ENCODE measurements at regions not wholly inside any gene's neighbourhood (a gene's known extent, or its start where the extent isn't known, plus 50 kb on each side); places are given as distances from the start of the nearest gene placed in this dataset.

DNA sequence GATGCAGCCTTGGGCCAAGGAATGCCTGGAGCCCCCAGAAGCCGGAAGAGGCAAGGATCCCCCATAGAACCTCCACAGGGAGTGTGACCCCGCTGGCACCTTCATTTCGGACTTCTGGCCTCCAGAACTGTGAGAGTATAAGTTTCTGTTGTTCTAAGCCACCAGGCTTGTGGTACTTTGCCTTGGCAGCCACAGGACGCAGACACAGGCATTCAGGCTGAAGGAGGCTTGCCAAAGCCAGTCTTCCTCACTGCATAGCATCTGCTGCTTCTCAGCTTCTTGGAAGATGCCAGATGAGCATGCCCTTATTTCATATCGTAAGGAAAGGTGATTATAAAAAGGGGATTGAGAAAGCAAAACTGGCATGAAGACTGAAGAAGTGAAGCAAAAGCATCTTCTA is 61.1 kb upstream of the TAS2R1 start:
- DNase-seq (ENCODE audit: unreplicated experiment): no peak
- Mint-ChIP-seq H3K36me3 (ENCODE audit: insufficient read depth, unreplicated experiment) (no peaks in the 10 kb centered on the region), H3K9me3 (ENCODE audit: unreplicated experiment) (peaks cover 2% of the 10 kb centered on the region), H3K27ac (ENCODE audit: low read depth, unreplicated experiment) (no peak overlapping the region), H3K4me1 (ENCODE audit: insufficient read depth, unreplicated experiment) (no peaks in the 10 kb centered on the region), H3K27me3 (ENCODE audit: insufficient read depth, unreplicated experiment) (no peaks in the 10 kb centered on the region), H3K4me3 (ENCODE audit: unreplicated experiment) (no peak overlapping the region)
- ChIA-PET CTCF (no interaction called here), POLR2A (no interaction called here)
- TF ChIP-seq, protein P1, sequence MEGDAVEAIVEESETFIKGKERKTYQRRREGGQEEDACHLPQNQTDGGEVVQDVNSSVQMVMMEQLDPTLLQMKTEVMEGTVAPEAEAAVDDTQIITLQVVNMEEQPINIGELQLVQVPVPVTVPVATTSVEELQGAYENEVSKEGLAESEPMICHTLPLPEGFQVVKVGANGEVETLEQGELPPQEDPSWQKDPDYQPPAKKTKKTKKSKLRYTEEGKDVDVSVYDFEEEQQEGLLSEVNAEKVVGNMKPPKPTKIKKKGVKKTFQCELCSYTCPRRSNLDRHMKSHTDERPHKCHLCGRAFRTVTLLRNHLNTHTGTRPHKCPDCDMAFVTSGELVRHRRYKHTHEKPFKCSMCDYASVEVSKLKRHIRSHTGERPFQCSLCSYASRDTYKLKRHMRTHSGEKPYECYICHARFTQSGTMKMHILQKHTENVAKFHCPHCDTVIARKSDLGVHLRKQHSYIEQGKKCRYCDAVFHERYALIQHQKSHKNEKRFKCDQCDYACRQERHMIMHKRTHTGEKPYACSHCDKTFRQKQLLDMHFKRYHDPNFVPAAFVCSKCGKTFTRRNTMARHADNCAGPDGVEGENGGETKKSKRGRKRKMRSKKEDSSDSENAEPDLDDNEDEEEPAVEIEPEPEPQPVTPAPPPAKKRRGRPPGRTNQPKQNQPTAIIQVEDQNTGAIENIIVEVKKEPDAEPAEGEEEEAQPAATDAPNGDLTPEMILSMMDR (IDR thresholded peaks at IDR 0.05; ENCODE audit: unreplicated experiment): no peak
- BruUV-seq (replicated peaks): no TSS peak
- intact Hi-C loops (cut with micrococcal nuclease): no loop called here

DNA sequence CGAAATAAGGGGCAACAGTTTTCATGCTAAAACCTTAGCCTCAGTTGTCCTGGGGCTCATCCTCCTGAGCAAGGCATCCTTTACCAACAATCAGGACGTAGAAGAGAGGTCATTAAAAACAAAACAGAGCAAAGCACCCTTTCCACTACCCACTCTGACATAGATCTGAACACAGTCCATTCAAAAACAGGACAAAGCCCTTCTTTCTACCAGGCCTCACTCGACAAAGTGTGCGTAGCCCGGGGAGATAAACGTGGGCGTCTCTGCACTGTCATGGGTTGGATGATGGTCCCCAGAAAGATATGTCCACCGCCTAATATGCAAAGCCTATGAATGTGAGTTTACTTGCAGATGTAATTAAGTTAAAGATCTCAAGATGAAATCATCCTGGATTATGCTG is 60.6 kb upstream of the TAS2R1 start:
- H3K4me1 Mint-ChIP-seq (ENCODE audit: insufficient read depth, unreplicated experiment): no peaks in the 10 kb centered on the region
- POLR2A ChIA-PET: no interaction called here
- H3K9me3 Mint-ChIP-seq (ENCODE audit: unreplicated experiment): peaks cover 5% of the 10 kb centered on the region
- no TSS peak for BruUV-seq (replicated peaks)
- no peaks in the 10 kb centered on the region for H3K27me3 Mint-ChIP-seq (ENCODE audit: insufficient read depth, unreplicated experiment)
- TF ChIP-seq, protein P1 (IDR thresholded peaks at IDR 0.05; ENCODE audit: unreplicated experiment): no peak
- no peaks in the 10 kb centered on the region for H3K36me3 Mint-ChIP-seq (ENCODE audit: insufficient read depth, unreplicated experiment)
- CTCF ChIA-PET: no interaction called here
- no peak overlapping the region for H3K4me3 Mint-ChIP-seq (ENCODE audit: unreplicated experiment)
- no peak for DNase-seq (ENCODE audit: unreplicated experiment)
- no peak overlapping the region for H3K27ac Mint-ChIP-seq (ENCODE audit: low read depth, unreplicated experiment)
- intact Hi-C loops (cut with micrococcal nuclease): no loop called here

DNA sequence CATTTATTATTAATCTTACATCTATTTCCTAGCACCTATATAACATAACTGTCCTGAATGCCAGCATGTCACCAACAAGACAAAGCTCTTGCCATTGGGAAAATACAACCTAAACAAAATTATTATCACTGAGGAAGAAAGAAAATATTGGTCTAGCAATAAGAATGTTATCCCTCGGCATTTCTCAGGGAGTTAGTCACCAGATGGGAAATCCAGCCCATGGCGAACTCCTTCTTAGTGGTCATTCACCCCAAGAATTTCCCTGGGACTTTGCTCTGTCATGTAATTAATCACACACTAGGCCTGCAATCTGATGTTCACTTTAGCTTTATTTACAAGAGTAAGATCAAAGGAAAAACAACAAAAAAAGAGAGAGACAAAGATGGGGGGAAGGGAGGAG is 56.1 kb upstream of the TAS2R1 start:
- H3K4me1 Mint-ChIP-seq (ENCODE audit: insufficient read depth, unreplicated experiment): no peaks in the 10 kb centered on the region
- DNase-seq (ENCODE audit: unreplicated experiment): no peak
- POLR2A ChIA-PET: no interaction called here
- no peak overlapping the region for H3K27ac Mint-ChIP-seq (ENCODE audit: low read depth, unreplicated experiment)
- intact Hi-C loops (cut with micrococcal nuclease): no loop called here
- TF ChIP-seq, protein P1 (IDR thresholded peaks at IDR 0.05; ENCODE audit: unreplicated experiment): no peak
- no peak overlapping the region for H3K4me3 Mint-ChIP-seq (ENCODE audit: unreplicated experiment)
- CTCF ChIA-PET: no interaction called here
- peaks cover 5% of the 10 kb centered on the region for H3K9me3 Mint-ChIP-seq (ENCODE audit: unreplicated experiment)
- H3K36me3 Mint-ChIP-seq (ENCODE audit: insufficient read depth, unreplicated experiment): no peaks in the 10 kb centered on the region
- no TSS peak for BruUV-seq (replicated peaks)
- H3K27me3 Mint-ChIP-seq (ENCODE audit: insufficient read depth, unreplicated experiment): no peaks in the 10 kb centered on the region

- DNase-seq (ENCODE audit: unreplicated experiment): no peak
- CTCF ChIA-PET: no interaction called here
- POLR2A ChIA-PET: interaction anchor here (0.6 to 0.9 kb wide), 2 partner anchors 12 to 114 kb away, joined by 3 to 4 read pairs; no protein-coding TSS in a partner anchor
- intact Hi-C loops (cut with micrococcal nuclease): no loop called here
- BruUV-seq (replicated peaks): no TSS peak
- Mint-ChIP-seq H3K36me3 (ENCODE audit: insufficient read depth, unreplicated experiment) (no peaks in the 10 kb centered on the region), H3K9me3 (ENCODE audit: unreplicated experiment) (peaks cover 5% of the 10 kb centered on the region), H3K4me1 (ENCODE audit: insufficient read depth, unreplicated experiment) (no peaks in the 10 kb centered on the region), H3K27me3 (ENCODE audit: insufficient read depth, unreplicated experiment) (no peaks in the 10 kb centered on the region), H3K4me3 (ENCODE audit: unreplicated experiment) (no peak overlapping the region), H3K27ac (ENCODE audit: low read depth, unreplicated experiment) (no peak overlapping the region)
- TF ChIP-seq, protein P1 (IDR thresholded peaks at IDR 0.05; ENCODE audit: unreplicated experiment): no peak
These were observed 51.6 kb upstream of the TAS2R1 start for GRCh38 chr5:9681706-9682105.

Measured in MCF 10A (cell line).